ENCODE measurements at regions not wholly inside any gene's neighbourhood (a gene's known extent, or its start where the extent isn't known, plus 50 kb on each side); places are given as distances from the start of the nearest gene placed in this dataset.

- no peak for TF ChIP-seq CTCF (IDR thresholded peaks at IDR 0.05)
- TF ChIP-seq EZH2 (IDR thresholded peaks at IDR 0.05; ENCODE audit: borderline replicate concordance, insufficient read depth, low read depth, low read length, poor library complexity, severe bottlenecking): no peak
These were observed 1007.8 kb upstream of the WWC1 start for GRCh38 chr5:167283691-167284090.
